Activated naive CD8-positive, alpha-beta T cell treated with anti-CD3 and anti-CD28 coated beads, Interleukin-2, amount 10 ng/mL, durations not matched to agents 7 days and 5 days (primary cell): ENCODE measurements at regions not wholly inside any gene's neighbourhood (a gene's known extent, or its start where the extent isn't known, plus 50 kb on each side); places are given as distances from the start of the nearest gene placed in this dataset.
"Not testable (repeated sequence)": the region's sequence is repeated elsewhere in the genome, so short reads cannot be mapped to it uniquely, and the experiment has no call there.

Source experiments
- ATAC-seq: fragments of 150-1000 bp; cut with Tn5 transposase; one replicate; pipeline ENCODE4 v1.10.0; 2021; ENCODE audit warnings: low read depth, moderate library complexity
- POLR2A ChIA-PET: fragments of 350-600 bp; sonication (Branson Sonifier 250); formaldehyde crosslinking; loops from one replicate; lab custom pipeline; 2021; ENCODE audit warnings: antibody characterized with exemption; lab: Charles Lee
- DNase-seq: peaks from one replicate; pipeline ENCODE4 v3.0.0; 2021
- H3K27ac Mint-ChIP-seq: one replicate; pipeline ENCODE4 v1.8.0; 2022; ENCODE audit warnings: mild to moderate bottlenecking, mixed read lengths
- H3K27me3 Mint-ChIP-seq: one replicate; pipeline ENCODE4 v1.8.0; 2022; ENCODE audit warnings: mild to moderate bottlenecking, moderate library complexity, mixed read lengths
- H3K36me3 Mint-ChIP-seq: one replicate; pipeline ENCODE4 v1.8.0; 2021; ENCODE audit warnings: mild to moderate bottlenecking, mixed read lengths
- H3K4me1 Mint-ChIP-seq: one replicate; pipeline ENCODE4 v1.8.0; 2021; ENCODE audit warnings: mixed read lengths
- H3K4me3 Mint-ChIP-seq: one replicate; pipeline ENCODE4 v1.8.0; 2022; ENCODE audit warnings: mild to moderate bottlenecking, moderate library complexity, mixed read lengths
- H3K9me3 Mint-ChIP-seq: one replicate; pipeline ENCODE4 v1.8.0; 2021; ENCODE audit warnings: mixed read lengths

DNA sequence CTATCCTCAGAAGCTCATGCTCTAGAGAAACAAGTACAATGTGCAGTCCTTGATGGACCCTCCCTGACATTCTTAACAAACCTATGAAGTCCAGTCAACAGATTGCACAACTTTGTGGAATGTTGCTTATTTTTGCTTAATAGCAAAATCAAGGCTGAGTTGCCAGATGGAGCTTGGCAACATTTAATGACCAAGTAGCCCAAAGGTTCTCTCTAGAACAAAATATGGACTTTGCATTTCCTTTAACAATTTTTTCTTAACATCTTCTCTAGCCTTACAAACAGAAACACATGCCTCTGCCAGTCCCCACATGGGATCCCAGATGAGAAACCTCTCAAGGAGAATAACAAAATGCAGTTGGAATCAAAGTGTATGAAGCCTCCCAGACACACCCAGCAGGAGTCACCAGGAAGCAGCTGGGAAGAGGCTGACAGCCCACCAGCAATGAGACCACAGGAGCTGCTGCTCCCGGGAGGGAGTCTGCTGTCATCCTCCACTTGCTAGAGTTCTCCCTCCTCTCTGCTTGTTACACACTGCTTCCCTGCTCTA lies 422.5 kb upstream of the CDIN1 start:
- Mint-ChIP-seq H3K36me3 (no peaks in the 10 kb centered on the region), H3K4me3 (no peak overlapping the region), H3K9me3 (no peaks in the 10 kb centered on the region), H3K27me3 (no peaks in the 10 kb centered on the region), H3K27ac (no peak overlapping the region), H3K4me1 (no peaks in the 10 kb centered on the region)
- no peak for DNase-seq
- no peak for ATAC-seq
- POLR2A ChIA-PET: no interaction called here

DNA sequence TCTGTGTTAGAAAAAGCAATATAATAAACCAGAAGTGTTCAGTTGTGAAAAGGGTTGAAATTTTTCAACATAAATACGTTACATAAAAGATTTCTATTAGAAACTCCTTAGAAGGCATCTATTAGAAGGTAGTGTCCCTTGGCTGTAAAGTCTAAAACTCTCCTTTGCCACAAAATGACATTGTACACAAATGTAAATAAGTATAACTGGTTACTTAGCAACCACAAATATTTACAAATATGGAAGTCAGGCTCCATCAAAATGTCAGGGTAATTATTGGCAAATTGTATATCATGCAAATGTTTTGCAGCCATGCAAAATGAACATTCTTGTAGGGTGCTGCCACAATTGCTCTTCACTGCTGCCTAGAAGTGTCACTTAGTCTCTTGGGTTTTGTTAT lies 419.1 kb upstream of the CDIN1 start:
- POLR2A ChIA-PET: no interaction called here
- H3K4me1 Mint-ChIP-seq: no peaks in the 10 kb centered on the region
- H3K36me3 Mint-ChIP-seq: no peaks in the 10 kb centered on the region
- H3K27ac Mint-ChIP-seq: no peak overlapping the region
- DNase-seq (no peak), ATAC-seq (no peak)
- H3K4me3 Mint-ChIP-seq: no peak overlapping the region
- H3K27me3 Mint-ChIP-seq: no peaks in the 10 kb centered on the region
- peaks cover 2% of the 10 kb centered on the region for H3K9me3 Mint-ChIP-seq

DNA sequence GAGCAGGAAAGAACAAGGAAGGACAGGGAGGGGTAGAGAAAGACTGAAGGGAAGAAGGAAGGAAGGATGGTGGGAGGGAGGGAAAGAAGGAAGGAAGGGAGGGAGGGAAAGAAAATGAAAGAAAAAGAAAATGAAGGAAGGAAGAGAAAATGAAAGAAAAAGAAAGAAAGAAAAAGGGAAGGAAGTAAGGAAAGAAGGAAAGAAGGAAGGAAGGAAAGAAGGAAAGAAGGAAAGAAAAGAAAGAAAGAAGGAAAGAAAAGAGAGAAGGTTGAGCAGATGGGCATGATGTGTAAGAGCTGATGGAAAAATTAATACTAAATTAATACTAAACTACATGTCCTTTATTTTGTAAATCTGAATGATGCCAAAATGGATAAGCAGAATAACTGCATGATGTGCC lies 418.3 kb upstream of the CDIN1 start:
- Mint-ChIP-seq H3K27me3 (no peaks in the 10 kb centered on the region), H3K36me3 (no peaks in the 10 kb centered on the region), H3K4me1 (no peaks in the 10 kb centered on the region), H3K9me3 (peaks cover 2% of the 10 kb centered on the region), H3K4me3 (no peak overlapping the region), H3K27ac (no peak overlapping the region)
- POLR2A ChIA-PET: no interaction called here
- no peak for DNase-seq
- ATAC-seq: no peak

DNA sequence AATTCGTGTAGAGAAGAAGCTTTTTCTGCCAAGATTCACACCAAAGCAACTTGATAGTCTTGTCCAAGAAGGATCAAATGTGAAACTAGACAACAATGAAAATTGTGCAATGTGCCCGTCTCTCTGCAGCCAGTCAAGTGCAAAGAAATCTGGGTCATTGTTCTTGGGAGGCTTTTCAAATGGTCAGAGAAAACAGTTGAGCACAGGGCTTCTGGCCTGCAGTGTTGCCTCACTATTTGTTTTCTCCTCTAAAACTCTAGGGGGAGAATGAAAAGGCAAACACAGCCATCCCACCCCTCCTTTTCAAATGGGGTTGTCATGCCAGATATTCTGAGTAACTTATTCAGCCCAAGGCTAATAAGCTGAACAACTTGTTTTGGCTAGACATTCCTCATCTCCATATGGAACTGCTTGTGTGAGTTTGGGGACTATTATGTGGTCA lies 417.6 kb upstream of the CDIN1 start:
- H3K27me3 Mint-ChIP-seq: no peaks in the 10 kb centered on the region
- H3K4me3 Mint-ChIP-seq: no peak overlapping the region
- ATAC-seq: no peak
- H3K4me1 Mint-ChIP-seq: no peaks in the 10 kb centered on the region
- H3K27ac Mint-ChIP-seq: no peak overlapping the region
- DNase-seq: no peak
- H3K36me3 Mint-ChIP-seq: no peaks in the 10 kb centered on the region
- peaks cover 3% of the 10 kb centered on the region for H3K9me3 Mint-ChIP-seq
- POLR2A ChIA-PET: no interaction called here

DNA sequence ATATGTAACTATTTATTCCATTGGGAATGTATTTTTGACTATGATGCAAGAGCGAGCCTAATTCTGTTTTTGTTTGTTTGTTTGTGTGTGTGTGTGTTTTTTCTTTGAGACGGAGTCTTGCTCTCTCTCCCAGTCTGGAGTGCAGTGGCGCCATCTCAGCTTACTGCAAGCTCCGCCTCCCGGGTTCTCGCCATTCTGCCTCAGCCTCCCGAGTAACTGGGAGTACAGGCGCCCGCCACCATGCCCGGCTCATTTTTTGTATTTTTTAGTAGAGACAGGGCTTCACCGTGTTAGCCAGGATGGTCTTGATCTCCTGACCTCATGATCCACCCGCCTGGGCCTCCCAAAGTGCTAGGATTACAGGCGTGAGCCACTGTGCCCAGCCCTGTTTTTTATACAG lies 415.4 kb upstream of the CDIN1 start:
- POLR2A ChIA-PET, H3K27me3 Mint-ChIP-seq, DNase-seq, H3K4me1 Mint-ChIP-seq, H3K27ac Mint-ChIP-seq, H3K9me3 Mint-ChIP-seq, ATAC-seq, H3K4me3 Mint-ChIP-seq, H3K36me3 Mint-ChIP-seq: not testable (repeated sequence)

DNA sequence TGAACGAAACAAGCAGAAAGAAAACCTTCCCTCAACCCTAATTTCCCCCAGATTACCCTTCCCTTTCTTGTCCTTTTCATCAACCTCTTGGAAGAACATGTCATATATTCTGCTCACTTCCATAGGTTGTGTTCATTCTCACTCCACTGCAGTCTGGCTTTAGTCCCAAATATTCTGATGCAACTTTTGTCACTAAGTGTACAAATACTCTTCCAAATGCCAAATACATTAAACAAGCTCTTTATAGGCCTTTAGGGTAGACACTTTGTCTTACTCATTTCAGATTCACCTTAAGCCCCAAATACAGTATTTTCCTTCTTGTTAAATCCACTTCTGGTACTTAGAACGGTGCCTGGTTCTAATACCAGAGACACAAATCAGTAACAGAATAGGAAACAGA lies 406.5 kb upstream of the CDIN1 start:
- ATAC-seq (no peak), DNase-seq (no peak)
- Mint-ChIP-seq H3K4me3 (no peak overlapping the region), H3K4me1 (no peaks in the 10 kb centered on the region), H3K36me3 (no peaks in the 10 kb centered on the region), H3K27ac (no peak overlapping the region), H3K9me3 (no peaks in the 10 kb centered on the region), H3K27me3 (no peaks in the 10 kb centered on the region)
- POLR2A ChIA-PET: no interaction called here

DNA sequence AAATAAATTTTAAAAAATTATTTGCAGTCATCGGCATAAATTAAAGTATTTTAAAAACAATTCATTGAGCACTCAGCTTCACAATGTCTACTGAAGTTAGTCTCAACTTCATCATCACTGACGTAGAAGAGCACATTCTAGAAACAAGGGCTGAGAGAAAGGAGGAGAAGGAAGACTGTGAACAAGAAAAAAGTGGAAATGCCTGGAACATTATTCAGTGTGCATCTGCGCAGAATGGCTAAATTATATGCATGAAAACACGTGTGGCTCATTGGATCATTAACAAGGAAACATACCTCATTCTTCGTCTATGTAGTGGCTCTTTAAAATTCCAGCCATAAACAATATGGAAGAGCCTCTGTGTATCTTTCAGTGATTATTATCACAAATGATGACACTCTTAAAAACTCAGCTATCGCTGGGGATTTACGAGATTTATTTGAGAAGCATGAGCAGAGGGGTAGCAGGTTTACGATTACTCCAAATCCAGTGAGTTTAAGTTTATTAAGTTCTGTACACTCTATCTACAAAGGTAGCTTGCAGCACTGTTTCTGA lies 404.2 kb upstream of the CDIN1 start:
- DNase-seq (no peak), ATAC-seq (no peak)
- Mint-ChIP-seq H3K9me3 (no peaks in the 10 kb centered on the region), H3K4me1 (no peaks in the 10 kb centered on the region), H3K36me3 (no peaks in the 10 kb centered on the region), H3K27me3 (no peaks in the 10 kb centered on the region), H3K4me3 (no peak overlapping the region), H3K27ac (no peak overlapping the region)
- POLR2A ChIA-PET: no interaction called here

DNA sequence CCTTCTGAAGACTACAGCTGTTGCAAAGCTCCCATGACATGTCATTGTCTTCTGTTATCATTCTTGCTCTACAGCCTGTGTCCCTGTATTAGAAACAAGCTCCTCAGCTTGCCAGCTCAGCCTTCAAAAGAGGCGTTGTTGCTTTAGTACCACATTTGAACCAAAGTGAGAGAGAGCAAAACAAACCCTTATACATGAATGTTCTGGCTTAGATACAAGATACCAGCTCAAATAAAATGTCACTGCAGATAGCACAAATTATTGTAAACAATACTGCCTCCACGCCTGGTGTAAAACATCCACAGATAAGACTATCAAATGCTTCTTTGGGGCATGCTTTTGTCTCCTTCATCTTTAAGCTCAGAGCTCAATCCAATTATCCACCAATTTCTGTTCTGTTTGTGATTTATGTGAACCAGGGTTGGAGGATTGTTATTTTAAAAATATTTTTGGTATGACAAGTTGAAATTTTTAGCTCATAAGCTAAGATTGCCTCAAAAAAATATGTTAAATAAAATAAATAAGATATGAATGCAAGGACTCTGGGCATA lies 403.6 kb upstream of the CDIN1 start:
- Mint-ChIP-seq H3K4me1 (no peaks in the 10 kb centered on the region), H3K27me3 (no peaks in the 10 kb centered on the region), H3K27ac (no peak overlapping the region), H3K9me3 (no peaks in the 10 kb centered on the region), H3K36me3 (no peaks in the 10 kb centered on the region), H3K4me3 (no peak overlapping the region)
- ATAC-seq (no peak), DNase-seq (no peak)
- POLR2A ChIA-PET: no interaction called here

DNA sequence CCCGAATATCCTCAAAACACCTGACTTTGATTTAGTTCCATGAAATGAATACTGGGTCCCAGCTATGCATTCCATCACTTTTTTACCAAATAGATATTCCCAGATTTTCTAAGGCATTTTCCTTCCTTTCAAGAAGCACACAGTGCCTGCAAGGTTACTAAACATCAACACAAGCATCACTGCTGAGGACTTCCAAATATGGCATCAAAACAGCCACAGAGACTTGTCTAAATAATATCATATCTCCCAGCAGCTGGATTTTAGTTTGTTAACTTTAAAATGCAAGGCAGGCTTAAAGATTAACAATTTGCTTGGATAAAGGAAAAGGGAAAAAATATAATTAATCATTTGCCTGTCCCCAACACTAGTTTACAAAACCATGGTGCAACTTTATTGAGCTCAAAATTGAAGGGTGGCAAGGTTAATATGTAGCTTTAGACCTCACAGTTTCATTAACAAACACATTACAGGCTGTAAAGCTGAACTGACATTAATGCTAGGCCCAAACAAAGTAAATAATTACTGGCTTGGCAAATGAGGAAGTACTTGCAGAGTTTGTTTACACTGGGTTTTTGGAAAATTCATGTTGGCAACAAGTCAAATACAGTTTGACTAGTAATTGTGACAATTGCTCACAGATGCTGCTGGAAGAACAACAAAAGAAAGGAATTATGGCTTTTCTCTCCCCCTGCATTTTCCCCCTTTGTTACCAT lies 401.7 kb upstream of the CDIN1 start:
- Mint-ChIP-seq H3K4me1 (no peaks in the 10 kb centered on the region), H3K27ac (no peak overlapping the region), H3K27me3 (no peaks in the 10 kb centered on the region), H3K36me3 (no peaks in the 10 kb centered on the region), H3K9me3 (no peaks in the 10 kb centered on the region), H3K4me3 (no peak overlapping the region)
- POLR2A ChIA-PET: no interaction called here
- ATAC-seq (no peak), DNase-seq (no peak)

DNA sequence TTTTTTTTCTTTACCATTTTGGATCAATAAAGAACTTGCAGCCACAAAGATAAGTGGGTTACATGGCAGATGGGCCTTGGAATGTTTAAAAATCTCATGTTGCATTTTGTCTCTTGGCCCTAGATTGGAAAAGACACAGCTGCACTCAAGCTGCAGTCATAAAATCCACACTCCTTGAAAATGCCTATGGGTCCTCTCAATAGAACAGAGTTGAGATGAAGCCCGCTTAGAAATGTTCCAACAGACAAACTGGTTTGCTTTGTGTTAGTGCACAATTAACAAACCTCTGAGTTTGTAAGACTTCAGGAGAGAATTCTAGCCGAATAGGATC lies 401.2 kb upstream of the CDIN1 start:
- no peaks in the 10 kb centered on the region for H3K4me1 Mint-ChIP-seq
- POLR2A ChIA-PET: no interaction called here
- H3K4me3 Mint-ChIP-seq: no peak overlapping the region
- no peaks in the 10 kb centered on the region for H3K36me3 Mint-ChIP-seq
- H3K27ac Mint-ChIP-seq: no peak overlapping the region
- no peaks in the 10 kb centered on the region for H3K27me3 Mint-ChIP-seq
- ATAC-seq: no peak
- no peak for DNase-seq
- H3K9me3 Mint-ChIP-seq: no peaks in the 10 kb centered on the region

DNA sequence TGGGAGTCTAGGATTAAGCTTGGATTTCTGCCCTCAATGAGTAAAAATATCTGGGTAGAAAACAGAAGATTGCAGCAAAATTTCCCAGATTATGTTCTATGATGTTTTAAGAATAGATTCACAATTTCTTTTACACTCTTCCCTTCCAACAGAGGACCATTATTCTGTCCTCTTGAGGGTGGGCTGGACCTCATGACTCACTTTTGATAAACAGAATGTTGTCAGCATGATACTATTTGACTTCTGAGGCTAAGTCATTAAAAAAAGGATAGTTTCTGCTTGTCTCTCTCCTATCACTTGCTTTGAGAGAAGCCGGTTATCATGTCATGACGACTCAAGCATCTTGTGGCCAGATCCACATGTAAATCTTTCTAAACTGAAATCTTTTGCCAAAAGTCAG lies 396.2 kb upstream of the CDIN1 start:
- Mint-ChIP-seq H3K27ac (no peak overlapping the region), H3K4me1 (no peaks in the 10 kb centered on the region), H3K4me3 (no peak overlapping the region), H3K9me3 (peaks cover 1% of the 10 kb centered on the region), H3K27me3 (no peaks in the 10 kb centered on the region), H3K36me3 (no peaks in the 10 kb centered on the region)
- DNase-seq: no peak
- POLR2A ChIA-PET: no interaction called here
- no peak for ATAC-seq

DNA sequence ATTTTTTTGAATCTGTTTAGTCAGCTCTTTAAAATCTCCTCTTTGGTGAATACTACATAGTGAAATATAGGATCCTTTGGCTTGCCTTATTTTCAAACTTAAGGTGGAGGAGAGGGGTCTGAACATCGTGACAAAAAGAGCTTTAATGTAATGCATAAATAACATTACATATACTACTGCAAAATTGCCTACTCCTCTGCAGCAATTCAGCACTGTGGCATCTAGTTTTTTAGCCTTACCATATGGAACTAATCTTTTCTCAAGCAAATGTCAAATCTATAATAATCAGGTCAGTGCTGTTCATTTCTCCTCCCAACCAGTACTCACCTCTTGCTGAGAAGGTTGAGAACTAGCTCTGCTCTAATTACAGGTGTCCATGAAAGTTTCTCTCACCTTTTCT lies 394.0 kb upstream of the CDIN1 start:
- POLR2A ChIA-PET: no interaction called here
- Mint-ChIP-seq H3K27me3 (no peaks in the 10 kb centered on the region), H3K9me3 (peaks cover 1% of the 10 kb centered on the region), H3K36me3 (no peaks in the 10 kb centered on the region), H3K27ac (no peak overlapping the region), H3K4me3 (no peak overlapping the region), H3K4me1 (no peaks in the 10 kb centered on the region)
- ATAC-seq: no peak
- DNase-seq: no peak

DNA sequence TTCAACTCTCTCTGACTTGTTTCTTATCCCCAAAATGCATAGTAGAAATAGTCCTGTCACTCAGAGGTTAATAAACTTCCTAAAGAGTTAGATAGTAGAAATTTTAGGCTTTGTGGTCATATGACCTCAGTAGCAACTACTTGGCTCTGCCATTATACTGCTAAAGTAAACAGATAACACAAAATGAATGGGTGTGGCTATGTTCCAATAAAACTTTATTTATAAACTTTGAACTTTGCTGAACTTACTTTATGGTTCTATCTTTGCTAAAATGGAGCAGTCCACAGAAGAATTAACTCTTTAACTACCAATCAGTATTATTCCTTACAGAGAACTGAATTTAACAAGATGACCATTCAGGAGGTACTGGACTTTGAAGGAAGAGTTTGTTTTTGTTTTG lies 393.6 kb upstream of the CDIN1 start:
- Mint-ChIP-seq H3K27ac (no peak overlapping the region), H3K9me3 (peaks cover 1% of the 10 kb centered on the region), H3K4me1 (no peaks in the 10 kb centered on the region), H3K4me3 (no peak overlapping the region), H3K36me3 (no peaks in the 10 kb centered on the region), H3K27me3 (no peaks in the 10 kb centered on the region)
- ATAC-seq (no peak), DNase-seq (no peak)
- POLR2A ChIA-PET: no interaction called here

DNA sequence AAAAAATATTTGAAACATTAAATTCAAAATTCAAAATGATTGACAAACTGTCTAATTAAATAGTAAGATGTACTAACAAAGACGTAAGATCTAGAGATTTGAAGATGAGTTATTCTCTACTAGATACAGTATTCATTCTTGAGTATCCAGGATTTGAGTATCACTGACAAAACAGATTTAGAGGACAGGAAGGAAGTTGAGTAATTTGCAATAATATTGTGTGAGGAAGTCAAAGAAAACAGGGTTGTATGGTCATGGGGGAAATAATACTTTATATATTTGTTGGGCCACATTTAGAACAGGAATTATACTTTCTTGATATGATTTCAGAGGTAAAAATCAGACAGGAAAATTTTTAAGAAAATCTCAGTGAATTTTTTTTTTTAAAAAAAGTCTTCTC lies 393.1 kb upstream of the CDIN1 start:
- DNase-seq (no peak), ATAC-seq (no peak)
- H3K36me3 Mint-ChIP-seq: no peaks in the 10 kb centered on the region
- no peaks in the 10 kb centered on the region for H3K27me3 Mint-ChIP-seq
- H3K4me1 Mint-ChIP-seq: no peaks in the 10 kb centered on the region
- H3K27ac Mint-ChIP-seq: no peak overlapping the region
- peaks cover 1% of the 10 kb centered on the region for H3K9me3 Mint-ChIP-seq
- H3K4me3 Mint-ChIP-seq: no peak overlapping the region
- POLR2A ChIA-PET: no interaction called here
